GM12878 (cell line): ENCODE measurements at regions not wholly inside any gene's neighbourhood (a gene's known extent, or its start where the extent isn't known, plus 50 kb on each side); places are given as distances from the start of the nearest gene placed in this dataset.

Source experiments
- ATAC-seq: fragments of 200-7000 bp; cut with Tn5 transposase; 3 replicates; pipeline ENCODE4 v1.9.1; 2020; ENCODE audit warnings: mild to moderate bottlenecking, moderate library complexity
- BruUV-seq: library from RNA; stranded (reverse); fragments of 400-500 nt; replicated peaks from 2 replicates; lab custom pipeline; 2021; lab: Mats Ljungman, UMichigan
- CTCF ChIA-PET: fragments of 300-600 bp; sonication (Branson Sonifier 250); formaldehyde crosslinking; extraction: SDS; loops from one replicate; lab custom pipeline; 2021; ENCODE audit warnings: inconsistent platforms; lab: Yijun Ruan, JAX
- POLR2A ChIA-PET: fragments of 350-600 bp; formaldehyde crosslinking; extraction: SDS; loops from one replicate; lab custom pipeline; 2021; ENCODE audit warnings: inconsistent platforms; lab: Charles Lee
- RAD21 ChIA-PET: fragments of 300-600 bp; sonication (Branson Sonifier 250); formaldehyde crosslinking; loops from one replicate; lab custom pipeline; 2023; ENCODE audit warnings: antibody characterized with exemption; ENCODE audit not compliant: unreplicated experiment; lab: Charles Lee
- SMC1A ChIA-PET: fragments of 300-600 bp; sonication (Branson Sonifier 250); formaldehyde crosslinking; loops from one replicate; lab custom pipeline; 2023; ENCODE audit not compliant: unreplicated experiment, uncharacterized antibody; lab: Charles Lee
- DNase-seq: peaks from one replicate; pipeline ENCODE4 v3.0.0-alpha.2; 2011; ENCODE audit warnings: low read depth, low spot score
- FAIRE-seq: peaks from 3 replicates; lab custom pipeline; 2011; peaks lifted over from hg19 to GRCh38; lab: Jason Lieb, UNC
- H2AFZ ChIP-seq: 2 replicates; pipeline ENCODE4 v1.6.0; 2011; ENCODE audit warnings: low read depth, low read length, control low read depth; ENCODE audit not compliant: control insufficient read depth
- H3K27ac ChIP-seq: 2 replicates; pipeline ENCODE4 v1.5.1; 2011; ENCODE audit warnings: control low read depth; ENCODE audit not compliant: control insufficient read depth, insufficient read depth
- H3K27me3 ChIP-seq, 2 experiments: replicated peaks in 1 of 2; 2 replicates each; pipeline versions ENCODE4 v1.6.0 to v1.6.1; 2011; ENCODE audit warnings: low read length in 1 of 2; ENCODE audit not compliant: control insufficient read depth in 2 of 2, insufficient read depth in 2 of 2
- H3K36me3 ChIP-seq, 2 experiments: 2 replicates each; pipeline ENCODE4 v1.5.1; 2011; ENCODE audit warnings: low read length in 1 of 2; ENCODE audit not compliant: control insufficient read depth in 2 of 2, insufficient read depth in 2 of 2
- H3K4me1 ChIP-seq: 2 replicates; pipeline ENCODE4 v1.6.1; 2011; ENCODE audit warnings: mild to moderate bottlenecking, low read length, moderate library complexity, mixed read lengths; ENCODE audit not compliant: control insufficient read depth, insufficient read depth
- H3K4me2 ChIP-seq: 2 replicates; pipeline ENCODE4 v1.6.0; 2011; ENCODE audit warnings: control low read depth; ENCODE audit not compliant: control insufficient read depth, insufficient read depth
- H3K4me3 ChIP-seq: fragments of 200-600 bp; sonication (generic); 2 replicates; pipeline ENCODE4 v1.5.1; 2016
- H3K79me2 ChIP-seq: 2 replicates; pipeline ENCODE4 v1.6.0; 2011; ENCODE audit warnings: low read length; ENCODE audit not compliant: control insufficient read depth, insufficient read depth
- H3K9ac ChIP-seq: 2 replicates; pipeline ENCODE4 v1.8.0; 2011; ENCODE audit warnings: low read length, control low read depth, mixed read lengths; ENCODE audit not compliant: control insufficient read depth, insufficient read depth
- H3K9me3 ChIP-seq: replicated peaks from 3 replicates; pipeline ENCODE4 v1.5.1; 2011; ENCODE audit warnings: mild to moderate bottlenecking, low read length; ENCODE audit not compliant: control insufficient read depth, insufficient read depth
- H4K20me1 ChIP-seq: 2 replicates; pipeline ENCODE4 v1.6.0; 2011; ENCODE audit not compliant: control insufficient read depth, insufficient read depth
- ATF7 ChIP-seq: fragments of 450-650 bp; IDR thresholded peaks from 2 replicates; pipeline ENCODE4 v1.6.1; 2016; ENCODE audit warnings: low read depth, mild to moderate bottlenecking
- HCFC1 ChIP-seq: fragments of 150-350 bp; IDR thresholded peaks from 2 replicates; pipeline ENCODE4 v1.6.1; 2014; ENCODE audit warnings: low read length
- IKZF1 ChIP-seq: fragments of 450-650 bp; conservative IDR thresholded peaks from 2 replicates; pipeline ENCODE4 v1.6.1; 2017; ENCODE audit warnings: antibody characterized with exemption, mild to moderate bottlenecking
- IRF4 ChIP-seq: IDR thresholded peaks from 2 replicates; pipeline ENCODE4 v1.6.1; 2011; ENCODE audit warnings: low read depth, low read length
- NR2F1 ChIP-seq: fragments of 450-650 bp; conservative IDR thresholded peaks from 2 replicates; pipeline ENCODE4 v1.6.1; 2017; ENCODE audit warnings: mild to moderate bottlenecking
- RAD51 ChIP-seq: fragments of 450-650 bp; IDR thresholded peaks from 2 replicates; pipeline ENCODE4 v1.6.1; 2016; ENCODE audit warnings: moderate library complexity, mild to moderate bottlenecking, inconsistent platforms
- RFX5 ChIP-seq: IDR thresholded peaks from 2 replicates; pipeline ENCODE4 v1.6.1; 2011; ENCODE audit warnings: low read depth, low read length, improper control_type of control experiment
- SP1 ChIP-seq: IDR thresholded peaks from one replicate; pipeline ENCODE4 v1.6.1; 2011; ENCODE audit warnings: low read depth, low read length
- YBX1 ChIP-seq: fragments of 450-650 bp; IDR thresholded peaks from 2 replicates; pipeline ENCODE4 v1.6.1; 2016; ENCODE audit warnings: antibody characterized with exemption
- ZNF274 ChIP-seq: IDR thresholded peaks from one replicate; pipeline ENCODE4 v1.8.0; 2011; ENCODE audit not compliant: insufficient read length, insufficient read depth
- ZSCAN29 ChIP-seq: fragments of 450-650 bp; IDR thresholded peaks from 2 replicates; pipeline ENCODE4 v1.6.1; 2017; ENCODE audit warnings: mild to moderate bottlenecking, moderate library complexity
- in situ Hi-C: fragments of 300-500 bp; cut with MboI; formaldehyde crosslinking; loops from 9 replicates; pipeline ENCODE4 v1.14.3; 2018; ENCODE audit warnings: mixed read lengths
- intact Hi-C: fragments of 100-400 bp; cut with micrococcal nuclease; formaldehyde crosslinking; loops from one replicate; pipeline ENCODE4 v1.14.2; 2022; ENCODE audit not compliant: unreplicated experiment
- TF ChIP-seq, protein P1 (sequence below): fragments of 450-650 bp; IDR thresholded peaks from 2 replicates; pipeline ENCODE4 v1.6.1; 2017; ENCODE audit warnings: antibody characterized with exemption, mild to moderate bottlenecking, moderate library complexity

DNA sequence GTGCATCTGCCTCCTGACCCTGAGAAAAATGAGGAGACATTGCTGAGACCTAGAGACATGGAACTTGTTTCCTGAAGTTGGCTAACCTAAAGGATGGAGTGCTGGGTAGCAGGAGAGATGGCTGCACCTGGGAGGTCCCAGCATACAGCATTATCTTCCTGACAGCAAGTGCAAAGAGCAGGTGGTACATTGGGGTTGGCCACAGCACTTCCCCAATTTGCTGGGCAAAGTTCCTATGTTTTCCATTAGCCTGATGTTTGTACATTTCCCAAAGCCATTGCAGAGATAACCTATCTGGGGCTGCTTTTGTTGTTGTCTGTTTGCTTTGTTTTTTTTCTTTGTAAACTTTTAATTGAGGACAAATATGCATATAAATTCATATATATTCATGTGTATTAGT lies 296.7 kb downstream of the HRH4 start:
- intact Hi-C loops: loop anchor here (10.0 kb wide), 1 partner anchor 48 kb away; no protein-coding TSS in a partner anchor
- DNase-seq: no peak

More for the DNA sequence above, 296.7 kb downstream of the HRH4 start:
- H3K4me2 ChIP-seq: no peak overlapping the region
- H3K36me3 ChIP-seq: no peaks in the 10 kb centered on the region
- TF ChIP-seq, protein P1, sequence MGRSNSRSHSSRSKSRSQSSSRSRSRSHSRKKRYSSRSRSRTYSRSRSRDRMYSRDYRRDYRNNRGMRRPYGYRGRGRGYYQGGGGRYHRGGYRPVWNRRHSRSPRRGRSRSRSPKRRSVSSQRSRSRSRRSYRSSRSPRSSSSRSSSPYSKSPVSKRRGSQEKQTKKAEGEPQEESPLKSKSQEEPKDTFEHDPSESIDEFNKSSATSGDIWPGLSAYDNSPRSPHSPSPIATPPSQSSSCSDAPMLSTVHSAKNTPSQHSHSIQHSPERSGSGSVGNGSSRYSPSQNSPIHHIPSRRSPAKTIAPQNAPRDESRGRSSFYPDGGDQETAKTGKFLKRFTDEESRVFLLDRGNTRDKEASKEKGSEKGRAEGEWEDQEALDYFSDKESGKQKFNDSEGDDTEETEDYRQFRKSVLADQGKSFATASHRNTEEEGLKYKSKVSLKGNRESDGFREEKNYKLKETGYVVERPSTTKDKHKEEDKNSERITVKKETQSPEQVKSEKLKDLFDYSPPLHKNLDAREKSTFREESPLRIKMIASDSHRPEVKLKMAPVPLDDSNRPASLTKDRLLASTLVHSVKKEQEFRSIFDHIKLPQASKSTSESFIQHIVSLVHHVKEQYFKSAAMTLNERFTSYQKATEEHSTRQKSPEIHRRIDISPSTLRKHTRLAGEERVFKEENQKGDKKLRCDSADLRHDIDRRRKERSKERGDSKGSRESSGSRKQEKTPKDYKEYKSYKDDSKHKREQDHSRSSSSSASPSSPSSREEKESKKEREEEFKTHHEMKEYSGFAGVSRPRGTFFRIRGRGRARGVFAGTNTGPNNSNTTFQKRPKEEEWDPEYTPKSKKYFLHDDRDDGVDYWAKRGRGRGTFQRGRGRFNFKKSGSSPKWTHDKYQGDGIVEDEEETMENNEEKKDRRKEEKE: no peak
- no peak for TF ChIP-seq YBX1
- no peak for TF ChIP-seq HCFC1
- TF ChIP-seq RAD51: no peak
- no peak for TF ChIP-seq ZSCAN29
- TF ChIP-seq NR2F1: no peak
- TF ChIP-seq ZNF274: no peak
- no peak for TF ChIP-seq RFX5
- TF ChIP-seq SP1: no peak
- no peak for TF ChIP-seq IRF4
- TF ChIP-seq IKZF1: no peak
- TF ChIP-seq ATF7: no peak
- TF ChIP-seq, all 136 proteins: peak for 0
- Histone ChIP-seq H2AFZ (no peak overlapping the region), H3K79me2 (no peaks in the 10 kb centered on the region), H3K4me3 (no peak overlapping the region), H3K9ac (no peak overlapping the region), H4K20me1 (no peaks in the 10 kb centered on the region), H3K9me3 (no peaks in the 10 kb centered on the region), H3K4me1 (no peaks in the 10 kb centered on the region), H3K27ac (no peak overlapping the region), H3K27me3 (no peaks in the 10 kb centered on the region)
- ChIA-PET SMC1A (interaction anchor here (1.5 kb wide), 1 partner anchor 10 kb away, joined by 3 read pairs; no protein-coding TSS in a partner anchor), CTCF (no interaction called here), RAD21 (no interaction called here), POLR2A (no interaction called here)
- FAIRE-seq (no peak), ATAC-seq (no peak)
- BruUV-seq: no TSS peak
- in situ Hi-C loops: no loop called here
